ENCODE measurements at regions not wholly inside any gene's neighbourhood (a gene's known extent, or its start where the extent isn't known, plus 50 kb on each side); places are given as distances from the start of the nearest gene placed in this dataset.

- intact Hi-C loops (cut with DNase I): no loop called here
- DNase-seq (ENCODE audit: low spot score): no peak
Measured at GRCh38 chr5:6862306-6862705, 149.1 kb downstream of the TENT4A start.

GRCh38 chr5:6867712-6868111 is 154.5 kb downstream of the TENT4A start:
- no peak for DNase-seq (ENCODE audit: low spot score)
- intact Hi-C loops (cut with DNase I): no loop called here

- intact Hi-C loops (cut with DNase I): no loop called here
- no peak for DNase-seq (ENCODE audit: low spot score)
Measured at GRCh38 chr5:6868171-6868570, 154.9 kb downstream of the TENT4A start.

- intact Hi-C loops (cut with DNase I): no loop called here
Measured at GRCh38 chr5:6868575-6869215, 155.5 kb downstream of the TENT4A start.

GRCh38 chr5:6869677-6870076 is 156.4 kb downstream of the TENT4A start:
- intact Hi-C loops (cut with DNase I): no loop called here
- no peak for DNase-seq (ENCODE audit: low spot score)

More at GRCh38 chr5:6868575-6869215, 155.5 kb downstream of the TENT4A start:
- DNase-seq (ENCODE audit: low spot score): no peak

- no peak for DNase-seq (ENCODE audit: low spot score)
- intact Hi-C loops (cut with DNase I): no loop called here
Measured at GRCh38 chr5:6872441-6873160, 159.4 kb downstream of the TENT4A start.

GRCh38 chr5:6873359-6873758 is 160.1 kb downstream of the TENT4A start:
- no peak for DNase-seq (ENCODE audit: low spot score)
- intact Hi-C loops (cut with DNase I): no loop called here

GRCh38 chr5:6875376-6875775 is 162.1 kb downstream of the TENT4A start:
- intact Hi-C loops (cut with DNase I): no loop called here
- DNase-seq (ENCODE audit: low spot score): no peak

GRCh38 chr5:6877986-6878828 is 165.0 kb downstream of the TENT4A start:
- no peak for DNase-seq (ENCODE audit: low spot score)

GRCh38 chr5:6885581-6885980 is 172.3 kb downstream of the TENT4A start:
- DNase-seq (ENCODE audit: low spot score): no peak
- intact Hi-C loops (cut with DNase I): no loop called here

More at GRCh38 chr5:6877986-6878828, 165.0 kb downstream of the TENT4A start:
- intact Hi-C loops (cut with DNase I): no loop called here

- DNase-seq (ENCODE audit: low spot score): no peak
- intact Hi-C loops (cut with DNase I): no loop called here
Measured at GRCh38 chr5:6886866-6887265, 173.6 kb downstream of the TENT4A start.

GRCh38 chr5:6889030-6889429 is 175.8 kb downstream of the TENT4A start:
- intact Hi-C loops (cut with DNase I): no loop called here
- DNase-seq (ENCODE audit: low spot score): no peak

GRCh38 chr5:6899221-6899620 is 186.0 kb downstream of the TENT4A start:
- DNase-seq (ENCODE audit: low spot score): no peak
- intact Hi-C loops (cut with DNase I): no loop called here

- DNase-seq (ENCODE audit: low spot score): no peak
- intact Hi-C loops (cut with DNase I): no loop called here
Measured at GRCh38 chr5:6900247-6901227, 187.3 kb downstream of the TENT4A start.

- intact Hi-C loops (cut with DNase I): no loop called here
- no peak for DNase-seq (ENCODE audit: low spot score)
Measured at GRCh38 chr5:6902094-6902493, 188.9 kb downstream of the TENT4A start.

GRCh38 chr5:6902597-6902996 is 189.4 kb downstream of the TENT4A start:
- intact Hi-C loops (cut with DNase I): no loop called here
- no peak for DNase-seq (ENCODE audit: low spot score)

- DNase-seq (ENCODE audit: low spot score): no peak
- intact Hi-C loops (cut with DNase I): no loop called here
Measured at GRCh38 chr5:6903934-6904333, 190.7 kb downstream of the TENT4A start.

- DNase-seq (ENCODE audit: low spot score): no peak
- intact Hi-C loops (cut with DNase I): no loop called here
Measured at GRCh38 chr5:6904860-6905259, 191.6 kb downstream of the TENT4A start.

- DNase-seq (ENCODE audit: low spot score): no peak
- intact Hi-C loops (cut with DNase I): no loop called here
Measured at GRCh38 chr5:6905423-6905822, 192.2 kb downstream of the TENT4A start.
